ENCODE measurements at regions not wholly inside any gene's neighbourhood (a gene's known extent, or its start where the extent isn't known, plus 50 kb on each side); places are given as distances from the start of the nearest gene placed in this dataset.

- Histone ChIP-seq H3K36me3 (no peaks in the 10 kb centered on the region), H3K27me3 (no peaks in the 10 kb centered on the region), H3K4me1 (no peaks in the 10 kb centered on the region), H3K27ac (no peak overlapping the region), H3K4me3 (no peak overlapping the region), H3K9me3 (no peaks in the 10 kb centered on the region)
- 59 to 81% (median 74%) methylated on average over 3 of the region's 3 CpGs for WGBS, 5 donors
- TF ChIP-seq EP300 (IDR thresholded peaks at IDR 0.05) (no peak), POLR2AphosphoS5 (IDR thresholded peaks at IDR 0.05) (no peak), POLR2A (IDR thresholded peaks at IDR 0.05) (no peak)
- TF ChIP-seq, protein P1, sequence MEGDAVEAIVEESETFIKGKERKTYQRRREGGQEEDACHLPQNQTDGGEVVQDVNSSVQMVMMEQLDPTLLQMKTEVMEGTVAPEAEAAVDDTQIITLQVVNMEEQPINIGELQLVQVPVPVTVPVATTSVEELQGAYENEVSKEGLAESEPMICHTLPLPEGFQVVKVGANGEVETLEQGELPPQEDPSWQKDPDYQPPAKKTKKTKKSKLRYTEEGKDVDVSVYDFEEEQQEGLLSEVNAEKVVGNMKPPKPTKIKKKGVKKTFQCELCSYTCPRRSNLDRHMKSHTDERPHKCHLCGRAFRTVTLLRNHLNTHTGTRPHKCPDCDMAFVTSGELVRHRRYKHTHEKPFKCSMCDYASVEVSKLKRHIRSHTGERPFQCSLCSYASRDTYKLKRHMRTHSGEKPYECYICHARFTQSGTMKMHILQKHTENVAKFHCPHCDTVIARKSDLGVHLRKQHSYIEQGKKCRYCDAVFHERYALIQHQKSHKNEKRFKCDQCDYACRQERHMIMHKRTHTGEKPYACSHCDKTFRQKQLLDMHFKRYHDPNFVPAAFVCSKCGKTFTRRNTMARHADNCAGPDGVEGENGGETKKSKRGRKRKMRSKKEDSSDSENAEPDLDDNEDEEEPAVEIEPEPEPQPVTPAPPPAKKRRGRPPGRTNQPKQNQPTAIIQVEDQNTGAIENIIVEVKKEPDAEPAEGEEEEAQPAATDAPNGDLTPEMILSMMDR (IDR thresholded peaks at IDR 0.05), result no peak
- intact Hi-C loops (cut with DNase I; ENCODE audit: low total_unique reads), result no loop called here
- DNase-seq, result no peak
These were observed 154.3 kb upstream of the KCNN2 start for GRCh38 chr5:114207615-114208014.

- no peak overlapping the region for H3K4me3 ChIP-seq
- 85 to 96% (median 94%) methylated on average over 2 of the region's 2 CpGs for WGBS, 5 donors
- no peaks in the 10 kb centered on the region for H3K27me3 ChIP-seq
- no peak overlapping the region for H3K27ac ChIP-seq
- H3K36me3 ChIP-seq, result no peaks in the 10 kb centered on the region
- H3K4me1 ChIP-seq, result no peaks in the 10 kb centered on the region
- DNase-seq, result no peak
- no peaks in the 10 kb centered on the region for H3K9me3 ChIP-seq
- TF ChIP-seq POLR2A (IDR thresholded peaks at IDR 0.05) (no peak), POLR2AphosphoS5 (IDR thresholded peaks at IDR 0.05) (no peak)
- intact Hi-C loops (cut with DNase I; ENCODE audit: low total_unique reads), result no loop called here
These were observed 153.8 kb upstream of the KCNN2 start for GRCh38 chr5:114208120-114208519.

DNA sequence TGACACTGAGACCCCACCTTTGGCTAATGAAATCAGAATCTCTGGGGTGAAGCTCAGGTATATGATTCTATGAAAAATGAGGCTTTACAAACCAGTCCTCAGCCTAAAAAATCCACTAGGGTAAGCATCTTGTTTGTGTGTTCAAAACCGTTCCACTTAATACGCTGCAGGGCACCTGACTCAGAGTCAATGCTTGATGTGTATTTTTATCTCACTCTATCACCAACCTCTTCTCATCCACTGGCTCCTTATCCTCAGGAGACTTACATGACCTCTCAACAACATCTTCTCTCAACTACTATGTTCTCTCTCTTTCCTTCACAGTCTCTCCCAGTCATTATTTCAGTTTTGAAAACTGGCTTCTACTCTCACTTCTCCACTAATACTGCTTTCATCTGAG, 153.3 kb upstream of the KCNN2 start:
- WGBS, 5 donors, result 87 to 92% (median 92%) methylated on average over 2 of the region's 2 CpGs
- TF ChIP-seq POLR2A (IDR thresholded peaks at IDR 0.05), result no peak
- TF ChIP-seq, protein P1 (IDR thresholded peaks at IDR 0.05), result no peak
- no peak for TF ChIP-seq POLR2AphosphoS5 (IDR thresholded peaks at IDR 0.05)
- no peaks in the 10 kb centered on the region for H3K27me3 ChIP-seq

DNA sequence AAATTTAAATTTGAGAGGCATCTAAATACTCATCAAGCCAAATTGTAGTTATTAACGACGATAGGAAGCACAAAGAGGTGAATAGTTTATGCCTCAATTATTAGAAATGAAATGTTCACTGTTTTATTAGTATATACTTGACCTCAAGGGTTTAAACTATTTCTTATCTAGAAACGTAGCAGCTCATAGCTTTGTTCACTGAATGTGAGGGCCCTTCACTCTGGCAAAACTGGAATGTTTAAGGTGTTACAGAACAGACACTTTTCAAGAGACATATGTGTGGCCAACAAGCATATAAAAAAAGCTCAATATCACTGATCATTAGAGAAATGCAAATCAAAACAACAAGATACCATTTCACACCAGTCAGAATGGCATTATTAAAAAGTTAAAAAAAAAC, 151.2 kb upstream of the KCNN2 start:
- no peak overlapping the region for H3K4me3 ChIP-seq
- WGBS, 5 donors, result 55 to 66% (median 62%) methylated on average over 3 of the region's 3 CpGs
- H3K4me1 ChIP-seq, result no peaks in the 10 kb centered on the region
- H3K9me3 ChIP-seq, result no peaks in the 10 kb centered on the region
- no peaks in the 10 kb centered on the region for H3K27me3 ChIP-seq
- intact Hi-C loops (cut with DNase I; ENCODE audit: low total_unique reads), result no loop called here
- TF ChIP-seq POLR2AphosphoS5 (IDR thresholded peaks at IDR 0.05) (no peak), POLR2A (IDR thresholded peaks at IDR 0.05) (no peak), EP300 (IDR thresholded peaks at IDR 0.05) (no peak)
- TF ChIP-seq, protein P1 (IDR thresholded peaks at IDR 0.05), result no peak
- DNase-seq, result no peak
- H3K27ac ChIP-seq, result no peak overlapping the region
- no peaks in the 10 kb centered on the region for H3K36me3 ChIP-seq

More for the DNA sequence above, 153.3 kb upstream of the KCNN2 start:
- intact Hi-C loops (cut with DNase I; ENCODE audit: low total_unique reads), result no loop called here
- DNase-seq, result no peak
- H3K4me1 ChIP-seq, result no peaks in the 10 kb centered on the region
- H3K27ac ChIP-seq, result no peak overlapping the region
- H3K36me3 ChIP-seq, result no peaks in the 10 kb centered on the region
- no peaks in the 10 kb centered on the region for H3K9me3 ChIP-seq
- H3K4me3 ChIP-seq, result no peak overlapping the region

GRCh38 chr5:114221807-114222206, 140.1 kb upstream of the KCNN2 start:
- DNase-seq, result no peak
- Histone ChIP-seq H3K27ac (no peak overlapping the region), H3K4me3 (no peak overlapping the region), H3K4me1 (no peaks in the 10 kb centered on the region), H3K36me3 (no peaks in the 10 kb centered on the region), H3K27me3 (no peaks in the 10 kb centered on the region), H3K9me3 (peaks cover 0 to 18% (median 8%) of the 10 kb centered on the region in 4 donors)
- intact Hi-C loops (cut with DNase I; ENCODE audit: low total_unique reads), result no loop called here
- WGBS, 5 donors, result 69 to 84% (median 80%) methylated on average over 1 of the region's 1 CpG
- TF ChIP-seq, protein P1 (IDR thresholded peaks at IDR 0.05), result no peak
- TF ChIP-seq POLR2AphosphoS5 (IDR thresholded peaks at IDR 0.05), result no peak
- no peak for TF ChIP-seq POLR2A (IDR thresholded peaks at IDR 0.05)
- TF ChIP-seq EP300 (IDR thresholded peaks at IDR 0.05), result no peak
